Kidney (tissue), 13 donors: ENCODE measurements at regions not wholly inside any gene's neighbourhood (a gene's known extent, or its start where the extent isn't known, plus 50 kb on each side); places are given as distances from the start of the nearest gene placed in this dataset.

Experiments used
- DNase-seq, 5 donors: peaks; one replicate each; pipeline ENCODE4 v3.0.0-alpha.2; 2013 to 2020
- FAIRE-seq: peaks from 2 replicates; lab custom pipeline; 2012; peaks lifted over from hg19 to GRCh38; lab: Jason Lieb, UNC
- H3K27ac ChIP-seq, 2 donors: one replicate each; pipeline ENCODE4 v1.7.0; 2013; ENCODE audit warnings: low read depth in 2 of 2, low read length in 2 of 2, inconsistent platforms in 1 of 2
- H3K27me3 ChIP-seq: one replicate; pipeline ENCODE4 v1.7.1; 2013; ENCODE audit warnings: low read length, inconsistent platforms; ENCODE audit not compliant: control insufficient read depth, insufficient read depth
- H3K36me3 ChIP-seq, 3 donors: one replicate each; pipeline versions ENCODE4 v1.7.0 to v1.7.1; 2013; ENCODE audit warnings: low read length in 3 of 3, control low read depth in 1 of 3, inconsistent platforms in 1 of 3; ENCODE audit not compliant: insufficient read depth in 3 of 3, control insufficient read depth in 2 of 3
- H3K4me1 ChIP-seq, 3 donors: one replicate each; pipeline versions ENCODE4 v1.7.0 to v1.7.1; 2013; ENCODE audit warnings: low read length in 3 of 3, inconsistent platforms in 1 of 3, low read depth in 1 of 3; ENCODE audit not compliant: control insufficient read depth in 2 of 3, insufficient read depth in 2 of 3
- H3K4me3 ChIP-seq, 3 donors: one replicate each; pipeline versions ENCODE4 v1.7.0 to v1.8.1; 2013; ENCODE audit warnings: low read length in 3 of 3, control low read depth in 1 of 3, inconsistent platforms in 1 of 3
- H3K9ac ChIP-seq, 3 donors: one replicate each; pipeline versions ENCODE4 v1.7.0 to v1.7.1; 2013; ENCODE audit warnings: low read length in 3 of 3, control low read depth in 1 of 3, inconsistent platforms in 1 of 3
- H3K9me3 ChIP-seq, 3 donors: one replicate each; pipeline versions ENCODE4 v1.7.0 to v1.7.1; 2013; ENCODE audit warnings: low read length in 3 of 3, control low read depth in 1 of 3, inconsistent platforms in 1 of 3; ENCODE audit not compliant: control insufficient read depth in 2 of 3, insufficient read depth in 1 of 3
- CTCF ChIP-seq: IDR thresholded peaks from 3 replicates; pipeline ENCODE4 v1.5.1; 2012; ENCODE audit warnings: mild to moderate bottlenecking, moderate library complexity, borderline replicate concordance; ENCODE audit not compliant: insufficient read depth; ENCODE audit errors: extremely low read depth
- intact Hi-C: fragments of 100-400 bp; cut with DNase I; formaldehyde crosslinking; loops from one replicate; pipeline ENCODE4 v1.11.1; 2022
- donor health status: control.
- donor health status: control.
- donor health status: control.
- donor health status: control.
- donor health status: control.
- donor health status: DM: yes; HTN: yes; CAD: no.
- donor health status: Normal renal cell carcinoma (clear cell type).

- H3K4me3 ChIP-seq, result no peak overlapping the region
- H3K36me3 ChIP-seq, result no peaks in the 10 kb centered on the region
- intact Hi-C loops, result no loop called here
- H3K27me3 ChIP-seq, result no peaks in the 10 kb centered on the region
- DNase-seq (no peak), FAIRE-seq (no peak)
- H3K9ac ChIP-seq, result no peak overlapping the region
- no peaks in the 10 kb centered on the region for H3K4me1 ChIP-seq
- TF ChIP-seq CTCF, result no peak
- H3K27ac ChIP-seq, result no peak overlapping the region
- no peaks in the 10 kb centered on the region for H3K9me3 ChIP-seq
Observed at GRCh38 chr5:163997965-163998364, 492.5 kb downstream of the MAT2B start.

GRCh38 chr5:164000241-164000640 lies 494.8 kb downstream of the MAT2B start:
- Histone ChIP-seq H3K36me3 (no peaks in the 10 kb centered on the region), H3K27me3 (no peaks in the 10 kb centered on the region), H3K4me1 (no peaks in the 10 kb centered on the region), H3K9ac (no peak overlapping the region), H3K4me3 (no peak overlapping the region), H3K9me3 (no peaks in the 10 kb centered on the region), H3K27ac (no peak overlapping the region)
- no peak for TF ChIP-seq CTCF
- no peak for DNase-seq
- intact Hi-C loops, result no loop called here
- FAIRE-seq, result peak; percentile 87

GRCh38 chr5:164000819-164001218 lies 495.4 kb downstream of the MAT2B start:
- intact Hi-C loops, result no loop called here
- no peaks in the 10 kb centered on the region for H3K9me3 ChIP-seq
- H3K4me3 ChIP-seq, result no peak overlapping the region
- DNase-seq (no peak), FAIRE-seq (no peak)
- no peak for TF ChIP-seq CTCF
- no peaks in the 10 kb centered on the region for H3K36me3 ChIP-seq
- no peak overlapping the region for H3K9ac ChIP-seq
- H3K27me3 ChIP-seq, result no peaks in the 10 kb centered on the region
- no peak overlapping the region for H3K27ac ChIP-seq
- H3K4me1 ChIP-seq, result no peaks in the 10 kb centered on the region

GRCh38 chr5:164002214-164002613 lies 496.8 kb downstream of the MAT2B start:
- FAIRE-seq, result no peak
- intact Hi-C loops, result no loop called here
- Histone ChIP-seq H3K27me3 (no peaks in the 10 kb centered on the region), H3K4me1 (no peaks in the 10 kb centered on the region), H3K36me3 (no peaks in the 10 kb centered on the region), H3K9ac (no peak overlapping the region), H3K4me3 (no peak overlapping the region), H3K9me3 (no peaks in the 10 kb centered on the region), H3K27ac (no peak overlapping the region)
- peak in 3 of 5 donors; percentile 15 to 88 (median 86) for DNase-seq
- TF ChIP-seq CTCF, result no peak
